ENCODE measurements at regions not wholly inside any gene's neighbourhood (a gene's known extent, or its start where the extent isn't known, plus 50 kb on each side); places are given as distances from the start of the nearest gene placed in this dataset.

DNA sequence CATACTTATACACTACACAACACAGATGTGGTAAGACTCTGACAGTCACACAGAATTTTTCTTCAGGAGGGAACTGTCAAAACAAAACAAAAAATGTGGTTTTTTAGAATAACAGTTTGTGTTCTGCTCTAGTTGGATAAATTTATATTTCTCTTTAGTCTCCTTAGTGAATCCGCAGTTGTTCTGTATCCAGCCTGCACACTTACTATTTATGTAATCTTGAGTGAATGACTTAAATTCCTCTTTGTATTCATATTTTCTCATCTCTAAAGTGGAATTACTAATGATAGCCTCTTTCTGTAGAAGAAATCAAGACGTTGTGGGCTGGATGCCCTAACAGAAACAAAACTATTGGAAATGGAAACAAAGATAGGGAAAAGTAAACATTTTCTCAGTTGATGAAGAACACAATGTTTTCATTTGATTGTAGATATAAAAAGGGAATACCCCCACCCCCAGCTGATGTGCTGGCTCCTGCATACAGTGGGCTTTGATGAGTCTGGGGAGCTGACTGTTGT is 375.2 kb downstream of the TRIB2 start:
- TF ChIP-seq CTCF (IDR thresholded peaks at IDR 0.05) = no peak
- Histone ChIP-seq H3K36me3 (no peaks in the 10 kb centered on the region), H3K9me3 (no peaks in the 10 kb centered on the region), H3K4me1 (no peaks in the 10 kb centered on the region), H3K27me3 (no peaks in the 10 kb centered on the region), H3K27ac (no peak overlapping the region), H3K4me3 (no peak overlapping the region)
- DNase-seq = no peak
- intact Hi-C loops (cut with DNase I; ENCODE audit: low total_unique reads) = no loop called here

GRCh38 chr2:13093416-13093991 is 376.8 kb downstream of the TRIB2 start:
- no peak overlapping the region for H3K4me3 ChIP-seq
- no peaks in the 10 kb centered on the region for H3K36me3 ChIP-seq
- no peaks in the 10 kb centered on the region for H3K27me3 ChIP-seq
- DNase-seq = no peak
- no peaks in the 10 kb centered on the region for H3K9me3 ChIP-seq
- intact Hi-C loops (cut with DNase I; ENCODE audit: low total_unique reads) = no loop called here
- no peak overlapping the region for H3K27ac ChIP-seq
- TF ChIP-seq CTCF (IDR thresholded peaks at IDR 0.05) = no peak
- no peaks in the 10 kb centered on the region for H3K4me1 ChIP-seq

- intact Hi-C loops (cut with DNase I; ENCODE audit: low total_unique reads) = no loop called here
- Histone ChIP-seq H3K27ac (no peak overlapping the region), H3K9me3 (no peaks in the 10 kb centered on the region), H3K27me3 (no peaks in the 10 kb centered on the region), H3K4me3 (no peak overlapping the region), H3K36me3 (no peaks in the 10 kb centered on the region), H3K4me1 (no peaks in the 10 kb centered on the region)
- TF ChIP-seq CTCF (IDR thresholded peaks at IDR 0.05) = no peak
- no peak for DNase-seq
Measured at GRCh38 chr2:13102397-13103063, 385.8 kb downstream of the TRIB2 start.

GRCh38 chr2:13103151-13103550 is 386.4 kb downstream of the TRIB2 start:
- H3K27me3 ChIP-seq = no peaks in the 10 kb centered on the region
- H3K4me1 ChIP-seq = no peaks in the 10 kb centered on the region
- intact Hi-C loops (cut with DNase I; ENCODE audit: low total_unique reads) = no loop called here
- TF ChIP-seq CTCF (IDR thresholded peaks at IDR 0.05) = no peak
- H3K27ac ChIP-seq = no peak overlapping the region
- no peak for DNase-seq
- H3K9me3 ChIP-seq = no peaks in the 10 kb centered on the region
- H3K36me3 ChIP-seq = no peaks in the 10 kb centered on the region
- H3K4me3 ChIP-seq = no peak overlapping the region

DNA sequence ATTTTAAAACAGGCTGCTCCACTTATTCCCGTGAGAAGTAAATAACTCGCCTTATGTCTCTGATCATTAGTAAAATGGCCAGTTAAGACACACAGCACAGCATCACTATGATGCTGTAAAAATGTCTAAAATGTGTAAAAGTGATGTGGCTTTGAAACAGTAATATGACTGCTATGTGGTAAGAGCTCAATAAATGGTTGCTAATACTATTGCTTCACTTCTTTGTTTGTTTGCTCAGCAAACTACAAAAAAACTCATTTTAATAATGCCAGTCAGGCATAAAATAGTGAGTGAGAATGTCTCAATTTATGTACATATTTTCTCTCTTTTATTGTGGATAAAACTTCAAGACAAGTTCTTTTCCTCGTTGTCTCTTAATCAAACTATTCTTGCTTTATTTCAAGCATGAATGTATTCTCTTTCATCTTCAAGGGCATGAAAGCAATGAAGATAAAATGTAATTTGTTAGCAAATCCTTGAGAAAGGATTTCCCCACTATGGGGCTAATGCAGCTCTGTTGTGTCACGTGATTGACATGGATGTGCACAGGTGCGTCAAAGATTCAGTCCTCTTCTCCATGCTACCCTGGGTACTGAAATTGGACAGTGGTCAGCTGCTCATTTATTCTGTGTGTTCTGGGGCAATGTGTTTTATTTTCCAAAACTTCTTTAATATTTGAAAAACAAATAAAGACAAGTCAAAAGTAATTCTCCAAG is 387.2 kb downstream of the TRIB2 start:
- Histone ChIP-seq H3K4me1 (no peaks in the 10 kb centered on the region), H3K4me3 (no peak overlapping the region), H3K27ac (no peak overlapping the region), H3K9me3 (no peaks in the 10 kb centered on the region), H3K36me3 (no peaks in the 10 kb centered on the region), H3K27me3 (no peaks in the 10 kb centered on the region)
- intact Hi-C loops (cut with DNase I; ENCODE audit: low total_unique reads) = no loop called here
- no peak for TF ChIP-seq CTCF (IDR thresholded peaks at IDR 0.05)
- no peak for DNase-seq

All from tibial artery (tissue), 4 donors.